A673 (cell line): ENCODE measurements at regions not wholly inside any gene's neighbourhood (a gene's known extent, or its start where the extent isn't known, plus 50 kb on each side); places are given as distances from the start of the nearest gene placed in this dataset.

Experiments used
- CTCF ChIP-seq: fragments of 300-800, 200-600 bp; sonication (generic); conservative IDR thresholded peaks from 2 replicates; pipeline ENCODE4 v1.5.1; 2017; ENCODE audit warnings: low read depth, mild to moderate bottlenecking, antibody characterized with exemption, low read length, moderate library complexity, mixed read lengths
- EZH2 ChIP-seq: fragments of 200-600 bp; sonication (generic); IDR thresholded peaks from 2 replicates; pipeline ENCODE4 v1.6.1; 2017; ENCODE audit warnings: borderline replicate concordance, low read depth, mild to moderate bottlenecking, mixed read lengths, antibody characterized with exemption, low read length; ENCODE audit not compliant: poor library complexity, severe bottlenecking

- TF ChIP-seq CTCF (no peak), EZH2 (no peak)
Measured at GRCh38 chr2:236988216-236988615, 97.5 kb upstream of the COPS8 start.
